MM.1S (cell line): ENCODE measurements at regions not wholly inside any gene's neighbourhood (a gene's known extent, or its start where the extent isn't known, plus 50 kb on each side); places are given as distances from the start of the nearest gene placed in this dataset.

ENCODE experiments used
- DNase-seq: peaks from one replicate; pipeline ENCODE4 v3.0.0-alpha.2; 2015
- H2AFZ ChIP-seq: fragments of 300-600 bp; sonication (generic); 2 replicates; pipeline ENCODE4 v1.6.0; 2016; ENCODE audit warnings: antibody characterized with exemption, low read length
- H3F3A ChIP-seq: fragments of 300-600 bp; sonication (generic); 2 replicates; pipeline ENCODE4 v1.6.1; 2016; ENCODE audit warnings: mild to moderate bottlenecking, antibody characterized with exemption, low read length, moderate library complexity, mixed read lengths; ENCODE audit not compliant: insufficient read depth
- H3K27ac ChIP-seq: fragments of 300-600 bp; sonication (generic); 2 replicates; pipeline ENCODE4 v1.5.1; 2016; ENCODE audit warnings: mild to moderate bottlenecking, low read length
- H3K27me3 ChIP-seq: fragments of 300-600 bp; sonication (generic); replicated peaks from 2 replicates; pipeline ENCODE4 v1.6.0; 2016; ENCODE audit warnings: low read length; ENCODE audit not compliant: insufficient read depth
- H3K36me3 ChIP-seq: fragments of 300-600 bp; sonication (generic); replicated peaks from 2 replicates; pipeline ENCODE4 v1.6.1; 2016; ENCODE audit warnings: mild to moderate bottlenecking, low read length, mixed read lengths; ENCODE audit not compliant: insufficient read depth
- H3K4me1 ChIP-seq: fragments of 300-600 bp; sonication (generic); 2 replicates; pipeline ENCODE4 v1.6.1; 2016; ENCODE audit warnings: low read length, mixed read lengths
- H3K4me2 ChIP-seq: fragments of 300-600 bp; sonication (generic); 2 replicates; pipeline ENCODE4 v1.6.0; 2016; ENCODE audit warnings: low read depth, low read length
- H3K4me3 ChIP-seq: fragments of 300-600 bp; sonication (generic); 2 replicates; pipeline ENCODE4 v1.5.1; 2016; ENCODE audit warnings: low read length, mixed read lengths
- H3K79me2 ChIP-seq: fragments of 300-600 bp; sonication (generic); 2 replicates; pipeline ENCODE4 v1.6.1; 2016; ENCODE audit warnings: mixed run types, low read length, mixed read lengths
- H3K9ac ChIP-seq: fragments of 300-600 bp; sonication (generic); 2 replicates; pipeline ENCODE4 v1.6.1; 2016; ENCODE audit warnings: low read length, mixed read lengths
- H3K9me2 ChIP-seq: fragments of 300-600 bp; sonication (generic); replicated peaks from 2 replicates; pipeline ENCODE4 v1.6.1; 2016; ENCODE audit warnings: mild to moderate bottlenecking, low read length, mixed read lengths; ENCODE audit not compliant: insufficient read depth
- H3K9me3 ChIP-seq: fragments of 300-600 bp; sonication (generic); replicated peaks from 2 replicates; pipeline ENCODE4 v1.6.1; 2016; ENCODE audit warnings: mild to moderate bottlenecking, low read length, mixed read lengths; ENCODE audit not compliant: insufficient read depth
- H4K20me1 ChIP-seq: fragments of 300-600 bp; sonication (generic); 2 replicates; pipeline ENCODE4 v1.6.1; 2016; ENCODE audit warnings: mild to moderate bottlenecking, low read length, moderate library complexity, mixed read lengths; ENCODE audit not compliant: insufficient read depth
- CTCF ChIP-seq: fragments of 300-600 bp; sonication (generic); IDR thresholded peaks from 2 replicates; pipeline ENCODE4 v1.5.1; 2016; ENCODE audit warnings: antibody characterized with exemption, low read length, mixed read lengths
- EZH2 ChIP-seq: fragments of 300-600 bp; sonication (generic); optimal IDR thresholded peaks from 2 replicates; pipeline ENCODE3; 2017; ENCODE audit warnings: low read depth, mild to moderate bottlenecking, antibody characterized with exemption, low read length, mixed read lengths
- EZH2phosphoT487 ChIP-seq: fragments of 300-600 bp; sonication (generic); IDR thresholded peaks from 2 replicates; pipeline ENCODE4 v1.6.1; 2018; ENCODE audit warnings: antibody characterized with exemption, low read length

GRCh38 chr4:24321616-24322015 lies 262.7 kb downstream of the DHX15 start:
- DNase-seq = no peak
- Histone ChIP-seq H3K36me3 (no peaks in the 10 kb centered on the region), H3K4me1 (no peaks in the 10 kb centered on the region), H3K4me2 (no peak overlapping the region), H3K9me3 (no peaks in the 10 kb centered on the region), H3F3A (no peaks in the 10 kb centered on the region), H4K20me1 (no peaks in the 10 kb centered on the region), H3K79me2 (no peaks in the 10 kb centered on the region), H3K27ac (no peak overlapping the region), H3K4me3 (no peak overlapping the region), H3K9me2 (no peaks in the 10 kb centered on the region), H3K9ac (no peak overlapping the region), H3K27me3 (no peaks in the 10 kb centered on the region), H2AFZ (no peak overlapping the region)
- TF ChIP-seq EZH2phosphoT487 (no peak), CTCF (no peak), EZH2 (no peak)

DNA sequence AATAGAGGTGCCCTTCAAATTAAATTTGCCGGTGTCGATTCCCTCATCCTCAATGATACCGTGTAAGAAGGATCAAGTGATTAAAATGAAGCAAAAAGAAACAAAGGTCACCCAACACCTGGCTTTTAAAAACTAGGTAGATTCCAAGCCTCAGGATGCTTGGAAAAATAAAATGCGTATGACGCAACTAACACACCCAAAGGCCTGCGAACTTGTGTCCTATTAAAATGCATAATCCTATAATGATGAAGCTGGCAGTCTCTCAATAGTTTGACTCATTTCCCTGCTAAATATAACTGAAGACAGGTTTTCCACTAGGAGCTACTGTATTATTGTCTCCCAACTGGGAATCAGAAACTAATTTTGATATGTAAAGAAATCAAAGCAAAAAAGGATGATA lies 263.2 kb downstream of the DHX15 start:
- H3K27ac ChIP-seq = no peak overlapping the region
- H4K20me1 ChIP-seq = no peaks in the 10 kb centered on the region
- H3K36me3 ChIP-seq = no peaks in the 10 kb centered on the region
- H3K79me2 ChIP-seq = no peaks in the 10 kb centered on the region
- no peak overlapping the region for H3K4me3 ChIP-seq
- no peak overlapping the region for H3K9ac ChIP-seq
- H3K9me2 ChIP-seq = no peaks in the 10 kb centered on the region
- H3K9me3 ChIP-seq = no peaks in the 10 kb centered on the region
- no peaks in the 10 kb centered on the region for H3K27me3 ChIP-seq
- no peaks in the 10 kb centered on the region for H3K4me1 ChIP-seq
- no peak for DNase-seq
- H2AFZ ChIP-seq = no peak overlapping the region
- no peaks in the 10 kb centered on the region for H3F3A ChIP-seq
- no peak for TF ChIP-seq EZH2phosphoT487
- TF ChIP-seq CTCF = no peak
- no peak for TF ChIP-seq EZH2
- H3K4me2 ChIP-seq = no peak overlapping the region

DNA sequence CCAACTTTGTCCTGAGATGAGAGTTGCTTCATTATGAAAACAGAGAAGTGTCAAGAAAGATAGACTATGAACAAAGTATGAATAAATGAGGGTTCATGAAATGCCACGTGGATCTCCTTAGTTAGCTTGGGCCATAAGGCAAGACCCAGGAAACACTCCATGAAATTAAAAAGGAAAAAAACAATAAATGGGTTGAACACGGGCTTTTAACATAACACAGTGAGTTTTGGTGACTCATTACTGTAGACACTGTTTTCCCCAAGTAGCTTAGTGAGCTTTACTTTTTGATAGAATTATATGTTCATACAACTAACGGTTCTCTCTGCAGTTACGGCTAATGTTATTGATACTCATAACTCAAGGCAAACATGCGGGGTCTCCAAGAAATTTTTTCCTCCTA lies 265.0 kb downstream of the DHX15 start:
- Histone ChIP-seq H3K36me3 (no peaks in the 10 kb centered on the region), H3K9ac (no peak overlapping the region), H3K27ac (no peak overlapping the region), H3K4me2 (no peak overlapping the region), H3K4me3 (no peak overlapping the region), H4K20me1 (no peaks in the 10 kb centered on the region), H3K27me3 (no peaks in the 10 kb centered on the region), H3K79me2 (no peaks in the 10 kb centered on the region), H2AFZ (no peak overlapping the region), H3F3A (no peaks in the 10 kb centered on the region), H3K9me2 (no peaks in the 10 kb centered on the region), H3K4me1 (no peaks in the 10 kb centered on the region), H3K9me3 (no peaks in the 10 kb centered on the region)
- no peak for DNase-seq
- no peak for TF ChIP-seq EZH2
- TF ChIP-seq CTCF = no peak
- no peak for TF ChIP-seq EZH2phosphoT487

GRCh38 chr4:24315056-24315455 lies 269.3 kb downstream of the DHX15 start:
- H3K27me3 ChIP-seq = no peaks in the 10 kb centered on the region
- no peak overlapping the region for H3K4me2 ChIP-seq
- H3K27ac ChIP-seq = no peak overlapping the region
- H3K79me2 ChIP-seq = no peaks in the 10 kb centered on the region
- no peak overlapping the region for H3K9ac ChIP-seq
- H3K9me3 ChIP-seq = no peaks in the 10 kb centered on the region
- H3K9me2 ChIP-seq = no peaks in the 10 kb centered on the region
- H4K20me1 ChIP-seq = no peaks in the 10 kb centered on the region
- no peaks in the 10 kb centered on the region for H3F3A ChIP-seq
- H2AFZ ChIP-seq = no peak overlapping the region
- no peak overlapping the region for H3K4me3 ChIP-seq
- H3K36me3 ChIP-seq = no peaks in the 10 kb centered on the region
- H3K4me1 ChIP-seq = no peaks in the 10 kb centered on the region
- DNase-seq = no peak
- no peak for TF ChIP-seq EZH2
- no peak for TF ChIP-seq EZH2phosphoT487
- no peak for TF ChIP-seq CTCF
